ENCODE measurements at regions not wholly inside any gene's neighbourhood (a gene's known extent, or its start where the extent isn't known, plus 50 kb on each side); places are given as distances from the start of the nearest gene placed in this dataset.

DNA sequence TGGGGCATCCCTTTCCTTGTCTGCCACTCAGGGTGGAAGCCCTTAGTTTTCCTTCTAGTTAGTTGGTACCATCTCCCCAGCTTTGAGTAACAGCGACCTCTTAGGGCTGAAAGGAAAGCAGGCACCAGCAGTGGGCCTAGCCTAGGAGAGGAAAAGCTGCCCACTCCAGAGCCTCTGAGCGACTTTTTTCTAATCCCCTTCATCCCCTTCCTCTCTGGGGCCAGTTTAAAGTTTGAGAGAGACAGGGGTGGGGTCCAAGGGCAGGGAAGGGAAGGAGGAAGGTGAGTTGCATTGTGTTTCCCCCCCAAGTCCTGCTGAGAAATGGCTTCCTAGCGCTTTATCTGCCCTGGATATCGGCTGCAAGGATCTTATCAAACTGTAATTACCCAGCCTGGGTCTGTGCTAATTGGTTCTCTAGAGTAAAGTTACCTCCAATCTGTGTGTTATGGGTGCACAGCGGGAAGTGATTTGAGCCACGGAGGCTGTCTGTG, 573.9 kb upstream of the CADM1 start:
- H3K27ac ChIP-seq = no peak overlapping the region
- no peak overlapping the region for H3K4me3 ChIP-seq
- no peaks in the 10 kb centered on the region for H3K4me1 ChIP-seq
- H3K27me3 ChIP-seq = no peaks in the 10 kb centered on the region
- intact Hi-C loops (cut with DNase I) = no loop called here
- H3K36me3 ChIP-seq = no peaks in the 10 kb centered on the region
- no peaks in the 10 kb centered on the region for H3K9me3 ChIP-seq
- DNase-seq (ENCODE audit: low spot score in 2 of 2) = no peak
- TF ChIP-seq, protein P1, sequence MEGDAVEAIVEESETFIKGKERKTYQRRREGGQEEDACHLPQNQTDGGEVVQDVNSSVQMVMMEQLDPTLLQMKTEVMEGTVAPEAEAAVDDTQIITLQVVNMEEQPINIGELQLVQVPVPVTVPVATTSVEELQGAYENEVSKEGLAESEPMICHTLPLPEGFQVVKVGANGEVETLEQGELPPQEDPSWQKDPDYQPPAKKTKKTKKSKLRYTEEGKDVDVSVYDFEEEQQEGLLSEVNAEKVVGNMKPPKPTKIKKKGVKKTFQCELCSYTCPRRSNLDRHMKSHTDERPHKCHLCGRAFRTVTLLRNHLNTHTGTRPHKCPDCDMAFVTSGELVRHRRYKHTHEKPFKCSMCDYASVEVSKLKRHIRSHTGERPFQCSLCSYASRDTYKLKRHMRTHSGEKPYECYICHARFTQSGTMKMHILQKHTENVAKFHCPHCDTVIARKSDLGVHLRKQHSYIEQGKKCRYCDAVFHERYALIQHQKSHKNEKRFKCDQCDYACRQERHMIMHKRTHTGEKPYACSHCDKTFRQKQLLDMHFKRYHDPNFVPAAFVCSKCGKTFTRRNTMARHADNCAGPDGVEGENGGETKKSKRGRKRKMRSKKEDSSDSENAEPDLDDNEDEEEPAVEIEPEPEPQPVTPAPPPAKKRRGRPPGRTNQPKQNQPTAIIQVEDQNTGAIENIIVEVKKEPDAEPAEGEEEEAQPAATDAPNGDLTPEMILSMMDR (IDR thresholded peaks at IDR 0.05) = no peak

DNA sequence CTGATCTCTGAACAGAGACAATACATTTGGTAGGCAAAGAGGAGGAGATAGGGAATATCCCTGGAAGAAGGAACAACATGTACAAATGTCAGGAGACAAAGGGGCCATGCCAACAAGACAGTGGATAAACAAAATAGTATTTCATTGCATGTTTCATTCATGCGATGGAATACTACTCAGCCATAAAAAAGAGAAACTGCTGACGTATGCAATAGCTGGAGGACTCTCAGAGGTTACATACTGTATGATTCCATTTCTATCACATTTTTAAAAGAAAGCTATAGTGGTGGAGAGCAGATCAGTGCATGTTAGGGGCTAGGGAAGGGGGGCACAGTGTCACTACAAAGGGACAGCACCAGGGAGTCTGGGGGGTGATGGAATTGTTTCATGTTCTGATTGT, 572.9 kb upstream of the CADM1 start:
- H3K27me3 ChIP-seq = no peaks in the 10 kb centered on the region
- H3K4me1 ChIP-seq = no peaks in the 10 kb centered on the region
- TF ChIP-seq, protein P1 (IDR thresholded peaks at IDR 0.05) = no peak
- no peaks in the 10 kb centered on the region for H3K36me3 ChIP-seq
- intact Hi-C loops (cut with DNase I) = no loop called here
- H3K4me3 ChIP-seq = no peak overlapping the region
- H3K9me3 ChIP-seq = no peaks in the 10 kb centered on the region
- H3K27ac ChIP-seq = no peak overlapping the region
- DNase-seq (ENCODE audit: low spot score in 2 of 2) = no peak

DNA sequence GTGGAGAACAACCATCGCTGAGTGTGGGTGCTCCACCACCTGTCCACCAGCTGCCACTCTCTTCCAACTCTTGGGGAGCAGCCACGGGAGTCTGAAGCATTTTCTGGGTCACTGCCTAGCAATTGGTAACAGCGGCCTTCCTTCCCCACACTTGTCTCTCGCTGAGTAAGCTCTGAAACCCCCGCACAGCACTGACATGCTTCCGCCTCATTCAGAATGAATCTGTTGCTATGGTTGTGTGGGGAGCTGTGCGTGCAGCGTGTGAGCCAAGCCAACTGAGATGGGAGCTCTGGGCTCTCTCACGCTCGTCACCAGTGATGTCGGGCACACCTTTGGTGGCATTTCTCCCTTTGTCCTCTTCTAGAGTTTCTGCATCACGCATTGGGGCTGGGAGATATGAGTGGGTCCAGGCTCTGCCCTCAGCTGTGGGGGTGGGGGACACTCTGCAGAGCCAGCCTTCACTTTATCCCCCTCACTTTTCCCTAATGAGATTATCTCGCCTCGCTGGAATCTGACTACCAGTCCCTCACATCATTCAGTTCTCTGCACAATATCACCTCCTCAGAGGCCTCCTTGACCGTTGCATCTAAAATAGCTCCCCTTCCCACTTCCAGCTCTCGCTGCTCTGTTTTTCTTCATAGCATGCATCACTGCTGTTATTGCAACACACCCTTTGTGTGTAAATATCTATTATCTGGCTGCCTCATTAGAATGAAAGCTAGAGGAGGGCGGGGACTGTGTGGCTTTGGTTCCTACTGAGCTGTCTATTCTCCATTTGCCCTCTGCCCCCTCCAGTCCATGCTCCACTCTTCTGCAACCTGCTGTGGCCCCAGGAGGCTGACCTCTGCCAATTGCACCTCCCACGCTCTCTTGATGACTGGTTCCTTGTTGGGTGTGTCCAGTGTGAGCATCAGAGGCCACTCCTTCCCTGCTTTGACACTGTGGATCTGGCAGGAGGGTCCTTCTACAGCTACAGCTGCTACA, 569.9 kb upstream of the CADM1 start:
- no peaks in the 10 kb centered on the region for H3K27me3 ChIP-seq
- intact Hi-C loops (cut with DNase I) = no loop called here
- no peaks in the 10 kb centered on the region for H3K36me3 ChIP-seq
- H3K9me3 ChIP-seq = no peaks in the 10 kb centered on the region
- H3K27ac ChIP-seq = no peak overlapping the region
- DNase-seq (ENCODE audit: low spot score in 2 of 2) = no peak
- no peak overlapping the region for H3K4me3 ChIP-seq
- TF ChIP-seq, protein P1 (IDR thresholded peaks at IDR 0.05) = no peak
- no peaks in the 10 kb centered on the region for H3K4me1 ChIP-seq

DNA sequence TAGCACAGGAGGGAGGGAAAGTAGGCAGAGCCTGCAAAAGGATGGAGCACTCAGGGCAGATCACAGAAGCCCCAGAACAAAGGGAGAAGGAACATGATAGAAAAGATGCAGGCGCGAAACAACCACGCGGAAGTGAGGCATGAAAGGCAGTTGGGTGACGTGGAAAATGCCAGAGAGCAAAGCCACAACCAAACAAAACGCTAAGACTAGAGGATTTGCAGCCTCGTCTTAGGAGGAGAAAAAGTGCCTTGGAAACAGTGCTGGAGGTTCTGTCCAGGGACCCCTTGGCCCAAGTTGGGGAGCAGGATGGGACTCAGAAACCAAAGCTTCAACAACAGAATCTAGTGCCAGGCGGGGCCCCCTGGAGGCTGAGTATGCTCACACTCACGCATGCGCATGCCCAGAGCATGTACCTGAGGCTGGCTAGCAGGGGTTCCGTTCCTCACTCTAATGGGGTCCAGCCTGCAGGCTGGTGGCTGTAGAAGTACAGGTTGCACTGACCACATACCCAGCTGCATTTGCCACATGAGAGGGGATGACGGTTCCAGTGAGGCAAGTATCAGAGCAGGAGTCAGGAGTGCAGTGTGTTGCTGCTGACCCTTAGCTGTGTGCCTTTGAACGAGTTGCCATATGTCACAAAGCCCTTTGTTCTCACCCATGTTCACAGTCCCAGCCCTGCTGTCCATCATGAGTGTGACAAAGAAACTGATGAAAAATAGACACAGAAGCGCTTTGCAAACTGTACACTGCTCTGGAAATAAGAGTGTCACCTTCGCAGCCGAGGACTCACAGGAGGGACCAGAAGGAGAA, 568.6 kb upstream of the CADM1 start:
- H3K4me1 ChIP-seq = no peaks in the 10 kb centered on the region
- H3K4me3 ChIP-seq = no peak overlapping the region
- H3K9me3 ChIP-seq = no peaks in the 10 kb centered on the region
- intact Hi-C loops (cut with DNase I) = no loop called here
- TF ChIP-seq, protein P1 (IDR thresholded peaks at IDR 0.05) = no peak
- DNase-seq (ENCODE audit: low spot score in 2 of 2) = peak in 1 of 2 donors; percentile 50
- H3K36me3 ChIP-seq = no peaks in the 10 kb centered on the region
- no peaks in the 10 kb centered on the region for H3K27me3 ChIP-seq
- H3K27ac ChIP-seq = no peak overlapping the region

DNA sequence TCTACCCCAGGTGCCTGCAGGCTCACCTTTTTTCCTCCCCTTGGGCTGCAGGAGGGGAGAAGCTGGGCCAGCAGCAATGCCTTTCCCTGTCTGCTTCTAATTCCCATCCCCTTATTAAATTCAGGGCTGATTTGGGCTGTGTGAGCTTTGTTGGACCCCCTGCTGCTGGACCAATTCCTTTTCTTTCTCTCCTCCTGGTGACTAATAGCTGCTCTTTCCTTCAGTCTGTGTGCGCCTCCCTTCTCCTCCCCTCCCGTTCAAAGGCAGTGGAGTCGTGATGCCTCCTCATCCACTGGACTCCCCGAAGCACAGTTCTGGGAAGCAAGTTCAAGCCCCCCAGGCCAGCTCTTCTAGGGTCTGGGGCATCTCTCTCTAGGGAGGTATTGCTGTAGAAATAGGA, 567.9 kb upstream of the CADM1 start:
- Histone ChIP-seq H3K9me3 (no peaks in the 10 kb centered on the region), H3K27me3 (no peaks in the 10 kb centered on the region), H3K4me1 (no peaks in the 10 kb centered on the region), H3K27ac (no peak overlapping the region), H3K36me3 (no peaks in the 10 kb centered on the region), H3K4me3 (no peak overlapping the region)
- intact Hi-C loops (cut with DNase I) = no loop called here
- peak in 1 of 2 donors; percentile 44 for DNase-seq (ENCODE audit: low spot score in 2 of 2)
- TF ChIP-seq, protein P1 (IDR thresholded peaks at IDR 0.05) = no peak
